NCI-H510A treated with DMSO at 0.1 percent for 48 hours (cell line): ENCODE measurements at regions not wholly inside any gene's neighbourhood (a gene's known extent, or its start where the extent isn't known, plus 50 kb on each side); places are given as distances from the start of the nearest gene placed in this dataset.
"Not testable (repeated sequence)": the region's sequence is repeated elsewhere in the genome, so short reads cannot be mapped to it uniquely, and the experiment has no call there.

Experiments used
- DNase-seq: peaks from one replicate; lab custom pipeline; 2025; lab: John Stamatoyannopoulos, UW

GRCh38 chr7:51451751-51452476 lies 135.3 kb upstream of the COBL start:
- DNase-seq, result no peak

- DNase-seq, result no peak
These were observed 133.9 kb upstream of the COBL start for GRCh38 chr7:51450541-51450940.

GRCh38 chr7:51446785-51447184 lies 130.2 kb upstream of the COBL start:
- no peak for DNase-seq

- no peak for DNase-seq
These were observed 129.7 kb upstream of the COBL start for GRCh38 chr7:51446356-51446755.

GRCh38 chr7:51444936-51445335 lies 128.3 kb upstream of the COBL start:
- DNase-seq, result peak; percentile 65

- DNase-seq, result peak; percentile 96
These were observed 114.0 kb upstream of the COBL start for GRCh38 chr7:51430480-51431086.

- DNase-seq, result peak; percentile 70
These were observed 111.7 kb upstream of the COBL start for GRCh38 chr7:51428217-51428887.

- DNase-seq, result no peak
These were observed 109.6 kb upstream of the COBL start for GRCh38 chr7:51426163-51426562.

GRCh38 chr7:51409934-51410333 lies 93.3 kb upstream of the COBL start:
- DNase-seq, result not testable (repeated sequence)

GRCh38 chr7:51397608-51398007 lies 81.0 kb upstream of the COBL start:
- not testable (repeated sequence) for DNase-seq

- DNase-seq, result not testable (repeated sequence)
These were observed 76.4 kb upstream of the COBL start for GRCh38 chr7:51393003-51393402.

- not testable (repeated sequence) for DNase-seq
These were observed 73.3 kb upstream of the COBL start for GRCh38 chr7:51389952-51390351.

- DNase-seq, result not testable (repeated sequence)
These were observed 72.7 kb upstream of the COBL start for GRCh38 chr7:51389216-51389812.

GRCh38 chr7:51388241-51388640 lies 71.6 kb upstream of the COBL start:
- DNase-seq, result not testable (repeated sequence)

GRCh38 chr7:51386806-51387568 lies 70.4 kb upstream of the COBL start:
- DNase-seq, result not testable (repeated sequence)

GRCh38 chr7:51386184-51386583 lies 69.6 kb upstream of the COBL start:
- not testable (repeated sequence) for DNase-seq

- not testable (repeated sequence) for DNase-seq
These were observed 65.6 kb upstream of the COBL start for GRCh38 chr7:51382243-51382642.

GRCh38 chr7:51376420-51377092 lies 59.9 kb upstream of the COBL start:
- DNase-seq, result peak; percentile 69

GRCh38 chr7:51374936-51375335 lies 58.3 kb upstream of the COBL start:
- DNase-seq, result no peak

- not testable (repeated sequence) for DNase-seq
These were observed 57.0 kb upstream of the COBL start for GRCh38 chr7:51373607-51374006.

- DNase-seq, result peak; percentile 74
These were observed 53.1 kb upstream of the COBL start for GRCh38 chr7:51369746-51370145.
